Hematopoietic multipotent progenitor cell treated with erythropoietin and hydrocortisone succinate and interleukin-3 and kit ligand, for 6 days (in vitro differentiated cells): ENCODE measurements at regions not wholly inside any gene's neighbourhood (a gene's known extent, or its start where the extent isn't known, plus 50 kb on each side); places are given as distances from the start of the nearest gene placed in this dataset.
"Not testable (repeated sequence)": the region's sequence is repeated elsewhere in the genome, so short reads cannot be mapped to it uniquely, and the experiment has no call there.

Experiments used
- DNase-seq: peaks from one replicate; pipeline ENCODE4 v3.0.0-alpha.2; 2015

DNA sequence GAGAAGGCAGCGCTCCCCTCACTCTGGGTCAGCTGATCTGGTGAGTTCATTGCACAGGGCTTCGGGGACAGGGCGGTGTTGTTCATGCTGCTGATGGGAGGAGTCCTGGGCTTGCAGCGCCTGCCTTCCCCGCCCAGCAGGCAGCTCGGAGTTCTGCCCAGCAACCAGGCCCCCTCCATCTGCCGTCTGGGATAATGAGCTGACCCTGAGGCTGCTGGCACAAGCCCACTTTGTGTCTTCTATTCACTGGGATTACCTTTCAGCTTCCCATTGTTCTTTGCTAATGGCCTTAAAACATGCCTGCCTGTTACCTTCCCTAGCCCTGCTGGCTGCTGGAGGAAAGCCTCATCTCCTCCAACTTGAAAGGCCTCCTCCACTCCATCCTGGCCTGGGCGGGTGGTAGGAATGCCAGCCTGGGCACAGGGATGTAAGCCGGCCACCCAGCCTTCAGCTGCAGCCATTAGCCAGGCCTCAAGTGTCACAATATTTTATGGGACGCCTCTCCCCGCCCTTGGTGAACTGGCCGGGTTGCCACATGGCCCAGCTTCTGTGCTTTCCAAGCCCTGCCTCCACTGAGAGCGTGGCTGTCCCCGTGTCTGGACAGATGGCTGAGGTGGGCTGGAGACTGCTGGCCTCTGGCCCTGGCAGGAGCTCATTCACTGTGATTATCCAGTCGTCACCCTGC, 70.4 kb downstream of the GADD45G start:
- DNase-seq = no peak

DNA sequence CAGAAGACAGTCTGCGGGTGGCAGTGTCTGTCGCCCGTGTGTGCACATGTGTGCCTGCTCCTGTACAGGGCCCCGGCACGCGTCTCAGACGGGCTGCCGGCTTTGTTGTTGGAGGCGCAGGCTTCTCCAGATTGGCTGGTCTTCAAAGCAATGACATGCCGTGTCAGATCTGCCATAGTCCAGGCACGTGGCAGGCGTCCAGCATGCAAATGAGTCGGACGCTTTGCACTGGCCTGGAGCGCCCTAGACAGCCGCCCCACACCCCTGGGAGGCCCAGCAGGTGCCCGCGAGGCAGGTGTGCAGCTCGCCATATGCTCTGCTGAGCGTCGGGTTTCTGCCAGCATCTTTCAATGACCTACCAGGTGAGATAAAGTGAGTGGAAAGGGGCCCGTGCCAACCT, 71.5 kb downstream of the GADD45G start:
- DNase-seq = no peak

DNA sequence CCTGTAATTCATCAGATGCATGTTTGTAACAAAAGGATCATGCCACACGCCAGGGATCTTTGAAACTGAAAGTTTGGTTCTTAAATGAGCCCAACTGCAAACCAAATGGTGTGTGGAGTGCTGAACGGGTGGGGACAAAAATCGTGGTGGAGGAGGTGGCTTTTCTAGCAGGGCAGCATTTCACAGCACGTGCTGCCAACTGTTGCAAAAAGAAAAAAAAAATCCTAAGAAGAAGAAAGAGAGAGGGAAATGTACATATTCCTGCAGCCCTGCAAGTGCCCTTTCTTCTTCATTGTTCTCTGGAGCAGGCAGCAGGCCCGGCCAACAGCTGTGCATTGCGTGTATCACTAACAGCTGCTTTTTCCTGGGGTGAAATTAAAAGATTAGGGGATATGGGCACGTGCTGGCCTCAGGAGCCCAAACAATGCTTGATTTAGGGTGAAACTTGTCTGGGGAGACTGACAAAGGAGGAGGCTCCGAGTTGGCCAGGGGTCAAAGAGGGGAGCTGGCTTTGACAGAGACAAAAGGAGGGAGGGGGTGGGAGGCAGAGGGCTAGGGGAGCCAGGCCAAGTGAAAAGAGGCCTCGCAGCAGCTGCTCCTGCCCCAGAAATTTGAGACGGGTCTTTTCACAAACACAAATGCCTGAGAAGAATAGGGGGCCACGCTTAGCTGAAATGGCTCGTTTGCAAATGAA, 73.0 kb downstream of the GADD45G start:
- no peak for DNase-seq

DNA sequence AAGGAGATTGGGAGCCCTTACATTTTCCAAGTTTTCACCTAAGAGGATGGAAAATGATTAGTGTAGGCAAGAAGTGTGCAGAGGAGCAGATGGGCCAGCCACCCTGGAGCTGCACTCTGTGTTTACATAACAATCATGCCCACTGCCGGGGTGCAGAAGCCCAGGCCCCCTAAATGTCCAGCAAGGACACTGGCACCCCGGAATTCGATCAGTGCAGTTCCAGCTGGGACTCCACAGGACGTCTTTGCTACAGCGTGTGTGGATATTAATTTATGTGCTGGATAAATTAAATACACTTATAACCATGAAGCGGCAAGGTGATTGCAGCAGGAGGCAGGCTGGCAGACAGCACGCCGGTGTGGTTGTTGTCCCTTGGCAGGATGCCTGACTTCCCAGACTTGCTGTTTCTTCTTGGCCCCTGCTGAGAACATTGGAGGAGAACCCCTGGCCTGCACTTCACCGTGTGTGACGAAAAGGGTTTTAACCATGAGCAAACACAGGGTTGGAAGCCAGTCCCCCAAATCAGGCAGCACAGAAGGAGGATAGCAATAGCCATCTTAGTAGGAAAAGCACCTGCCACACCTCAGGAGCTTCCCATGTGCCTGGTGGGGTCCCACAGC, 73.7 kb downstream of the GADD45G start:
- no peak for DNase-seq

DNA sequence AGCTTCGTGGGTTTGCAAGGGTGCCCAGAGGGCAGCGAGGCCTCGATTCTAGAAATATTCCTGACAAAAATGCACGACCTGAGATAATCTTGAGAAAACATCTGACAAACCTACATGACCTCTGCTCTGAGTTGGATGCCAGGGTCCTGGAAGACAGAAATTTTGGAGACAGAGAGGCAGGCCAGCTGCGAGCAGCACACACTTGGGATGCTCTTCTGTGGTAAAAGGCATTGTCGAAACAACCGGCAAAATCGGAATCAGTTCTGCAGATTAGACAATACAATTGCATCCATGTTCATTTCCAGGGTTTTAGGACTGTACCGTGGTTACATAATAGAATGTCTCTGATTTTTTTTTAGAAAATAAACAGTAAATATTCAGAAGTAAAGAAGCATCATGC, 74.2 kb downstream of the GADD45G start:
- no peak for DNase-seq

DNA sequence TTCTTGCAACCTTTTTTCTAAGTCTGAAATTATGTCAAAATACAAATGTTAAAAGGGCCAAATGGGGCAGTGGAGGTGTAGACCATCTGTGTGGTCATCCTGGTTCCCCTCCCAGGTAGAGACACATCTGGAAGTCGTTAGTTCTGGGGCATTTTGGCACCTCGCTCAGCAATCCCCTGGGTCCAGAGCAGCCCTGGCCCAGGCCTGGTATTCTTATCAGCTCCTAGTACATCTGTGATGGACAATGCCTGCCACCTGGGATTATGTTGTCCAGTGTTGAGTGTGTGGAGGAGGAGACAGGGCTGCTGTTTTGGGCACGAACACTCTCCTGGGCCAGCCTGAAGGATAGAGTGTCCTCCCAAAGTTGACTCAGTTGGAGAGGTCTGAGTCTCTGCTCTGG, 74.8 kb downstream of the GADD45G start:
- DNase-seq = no peak

DNA sequence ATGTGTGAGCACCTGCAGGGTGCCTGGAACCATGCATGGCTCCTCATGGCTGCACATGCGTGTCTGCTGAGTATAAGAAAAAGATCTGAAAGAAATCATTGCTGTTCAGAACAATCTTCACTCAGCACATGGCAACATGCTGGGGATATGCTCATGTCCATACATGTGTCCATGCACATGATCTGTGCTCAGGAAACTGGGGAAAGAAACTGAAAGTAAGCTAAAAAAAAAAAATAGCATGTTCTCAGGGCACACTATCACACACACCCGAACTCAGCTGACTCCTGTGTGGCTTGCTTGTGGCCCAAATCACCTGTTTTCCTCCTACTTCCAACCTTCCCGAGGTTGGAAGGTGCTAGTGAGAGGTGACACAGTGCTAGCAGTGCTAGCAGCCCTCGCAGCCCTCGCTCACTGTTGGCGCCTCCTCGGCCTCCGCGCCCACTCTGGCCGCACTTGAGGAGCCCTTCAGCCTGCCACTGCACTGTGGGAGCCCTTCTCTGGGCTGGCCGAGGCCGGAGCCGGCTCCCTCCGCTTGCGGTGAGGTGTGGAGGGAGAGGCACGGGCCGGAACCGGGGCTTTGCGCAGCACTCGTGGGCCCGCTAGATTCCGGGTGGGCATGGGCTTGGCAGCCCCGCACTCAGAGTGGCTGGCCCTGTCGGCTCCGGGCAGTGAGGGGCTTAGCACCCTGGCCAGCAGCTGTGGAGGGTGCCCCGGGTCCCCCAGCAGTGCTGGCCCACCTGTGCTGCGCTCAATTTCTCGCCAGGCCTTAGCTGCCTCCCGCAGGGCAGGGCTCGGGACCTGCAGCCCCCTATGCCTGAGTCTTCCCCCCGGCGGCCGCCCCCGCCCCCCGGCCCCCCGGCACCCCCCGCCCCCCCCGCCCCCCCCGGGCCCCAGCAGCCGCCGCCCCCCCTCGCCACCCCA, 76.0 kb downstream of the GADD45G start:
- DNase-seq = no peak

DNA sequence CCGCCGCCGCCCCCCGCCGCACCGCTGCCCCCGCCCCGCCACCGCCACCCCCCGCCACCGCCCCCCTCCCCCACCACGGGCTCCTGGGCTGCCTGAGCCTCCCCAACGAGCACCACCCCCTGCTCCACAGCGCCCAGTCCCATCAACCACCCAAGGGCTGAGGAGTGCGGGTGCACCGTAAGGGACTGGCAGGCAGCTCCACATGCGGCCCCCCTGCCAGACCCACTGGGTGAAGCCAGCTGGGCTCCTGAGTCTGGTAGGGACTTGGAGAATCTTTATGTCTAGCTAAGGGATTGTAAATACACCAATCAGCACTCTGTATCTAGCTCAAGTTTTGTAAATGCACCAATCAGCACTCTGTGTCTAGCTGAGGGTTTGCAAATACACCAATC, 76.7 kb downstream of the GADD45G start:
- not testable (repeated sequence) for DNase-seq

DNA sequence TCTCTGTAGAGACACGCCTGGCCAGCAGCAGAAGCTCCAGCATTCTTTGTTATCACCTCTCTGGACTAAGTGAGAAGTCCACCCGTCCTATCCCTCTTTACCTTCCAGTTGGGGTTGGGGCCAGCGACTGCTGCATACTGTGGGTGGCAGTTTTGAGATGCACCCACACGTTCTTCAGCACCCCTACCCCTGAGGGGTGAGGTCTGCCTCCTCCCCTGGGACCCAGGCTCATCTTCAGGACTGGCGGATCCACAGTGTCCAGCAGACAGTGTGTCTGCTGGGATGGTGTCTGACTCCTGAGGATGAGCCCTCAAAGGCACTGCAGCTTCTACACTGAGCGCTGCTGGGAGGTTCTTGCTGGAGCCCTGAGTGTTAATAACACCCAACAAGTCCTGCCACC, 78.8 kb downstream of the GADD45G start:
- DNase-seq = no peak

DNA sequence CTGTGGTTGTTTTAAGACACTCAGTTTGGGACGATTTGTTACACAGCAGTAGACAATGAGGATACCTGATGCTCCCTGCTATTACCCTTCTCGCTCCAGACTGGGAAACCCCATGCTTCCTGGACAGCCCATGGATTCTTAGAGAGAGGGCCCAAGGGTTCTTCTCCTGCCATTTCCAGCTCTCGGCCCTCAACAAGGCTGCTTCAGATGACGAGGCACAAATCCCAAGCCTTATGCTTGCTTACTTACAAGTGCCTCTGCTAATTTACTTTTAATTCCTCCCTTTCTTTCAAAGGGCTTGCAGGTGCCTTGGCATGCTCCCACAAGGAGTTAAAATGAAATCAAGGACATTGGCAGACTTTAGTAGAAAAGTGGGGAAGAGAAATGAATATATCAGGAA, 79.4 kb downstream of the GADD45G start:
- DNase-seq = no peak

DNA sequence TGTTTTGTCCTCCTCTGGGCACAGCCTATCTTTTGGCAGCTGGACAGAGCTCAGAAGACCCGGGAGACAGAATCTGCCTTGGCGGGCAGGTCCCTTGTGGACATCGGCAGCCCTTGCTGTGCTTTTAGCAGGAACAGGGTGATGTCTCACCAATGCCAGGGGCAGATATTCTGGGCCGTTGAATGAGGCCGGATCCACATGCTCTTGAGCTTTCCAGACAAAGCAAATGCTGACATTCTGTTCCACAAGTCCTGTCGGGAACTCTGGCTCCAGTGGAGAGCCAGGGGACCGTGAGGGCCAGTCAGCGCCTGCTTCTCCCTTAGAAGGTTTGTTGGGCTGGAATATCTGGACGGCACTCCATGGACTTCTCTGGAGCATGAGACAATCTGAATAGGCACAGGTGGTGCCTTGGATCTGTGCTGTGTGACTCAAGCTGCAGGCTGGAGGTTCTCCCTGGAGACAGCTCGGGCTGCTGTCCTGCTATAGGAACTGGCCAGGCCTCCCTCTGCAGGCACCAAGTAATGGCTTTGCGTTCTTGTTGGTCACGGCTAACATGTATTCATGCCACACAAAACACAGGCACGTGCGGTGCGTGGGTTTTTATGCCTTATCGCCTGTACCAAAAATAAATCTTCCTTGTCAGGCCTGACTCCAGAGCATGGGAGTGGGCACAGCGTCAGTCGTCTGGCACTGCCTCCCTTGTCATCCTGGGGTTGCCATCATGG, 80.3 kb downstream of the GADD45G start:
- no peak for DNase-seq

DNA sequence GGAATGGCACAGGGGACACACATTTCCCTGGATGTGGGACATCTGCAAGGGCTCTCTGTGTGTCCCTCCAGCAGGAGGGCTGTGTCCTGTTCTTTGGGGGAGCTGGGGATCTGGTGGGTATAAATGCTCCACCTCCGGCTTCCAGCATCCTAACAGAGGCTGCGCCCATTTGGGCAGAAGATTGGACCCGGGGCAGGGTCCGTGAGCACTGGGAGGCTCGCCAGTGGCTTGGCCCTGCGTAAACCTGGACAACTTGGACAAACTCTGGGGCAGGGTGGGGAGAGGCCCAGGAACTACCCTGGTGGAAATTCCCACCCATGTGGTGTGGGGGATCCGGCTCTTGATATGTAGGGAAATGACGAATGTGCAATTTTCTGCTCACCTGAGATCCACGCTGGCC, 80.9 kb downstream of the GADD45G start:
- DNase-seq = no peak

DNA sequence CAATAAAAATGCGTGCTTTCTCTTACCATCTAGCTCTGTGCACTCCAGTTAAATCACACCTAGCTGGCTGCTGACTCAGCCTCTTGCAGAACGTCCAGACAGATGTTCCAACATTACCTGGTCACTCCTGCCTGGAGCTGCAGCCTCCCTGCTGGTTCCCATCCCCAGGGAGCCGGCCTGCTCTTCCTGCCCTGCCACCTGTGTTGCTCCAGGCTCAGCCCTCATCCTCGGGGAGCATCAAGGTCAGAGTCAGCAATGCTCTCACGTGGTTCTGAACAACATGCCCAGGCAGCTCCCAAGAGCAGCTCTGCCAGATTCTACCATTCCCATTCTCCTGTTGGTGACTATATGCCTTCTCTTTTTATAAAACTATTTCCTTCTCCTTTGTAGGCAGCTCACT, 81.3 kb downstream of the GADD45G start:
- no peak for DNase-seq

DNA sequence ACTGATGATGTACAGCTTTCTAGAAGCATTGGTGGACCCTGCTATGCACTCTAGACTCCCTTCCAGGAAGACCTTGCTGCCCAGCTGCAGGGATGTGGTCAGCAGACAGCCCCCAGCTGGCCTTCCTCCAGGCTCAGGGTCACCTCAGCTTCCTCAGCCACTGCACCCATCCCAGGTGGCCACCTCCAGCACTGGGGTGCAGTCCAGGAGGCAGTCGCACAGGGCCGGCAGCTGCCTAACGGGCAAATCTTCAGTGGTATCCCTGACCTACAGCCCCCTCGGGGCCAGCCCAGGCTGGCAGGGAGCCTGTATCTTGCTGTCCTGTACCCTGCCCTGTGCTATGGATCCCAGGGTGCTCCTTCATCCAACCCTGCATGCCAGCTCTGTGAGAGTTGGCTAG, 81.8 kb downstream of the GADD45G start:
- no peak for DNase-seq

DNA sequence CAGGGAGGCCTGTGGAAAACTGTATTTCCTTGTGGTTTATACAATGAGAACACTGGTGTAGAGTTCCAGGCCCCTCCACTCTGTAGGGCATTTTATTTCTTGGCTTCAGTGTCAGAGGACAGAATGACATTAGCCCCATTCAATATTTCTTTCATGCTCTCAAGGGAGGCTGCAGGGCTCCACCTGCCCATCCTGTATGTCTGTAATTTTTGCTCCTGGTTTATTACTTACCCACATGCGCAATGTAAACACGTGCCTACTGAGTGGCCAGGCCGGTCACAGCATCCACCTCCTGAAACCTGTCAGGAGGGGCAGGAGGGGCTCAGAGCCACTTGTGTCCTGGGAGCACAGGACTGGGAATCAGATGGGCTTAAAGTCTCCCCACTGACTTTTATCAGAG, 82.4 kb downstream of the GADD45G start:
- no peak for DNase-seq

DNA sequence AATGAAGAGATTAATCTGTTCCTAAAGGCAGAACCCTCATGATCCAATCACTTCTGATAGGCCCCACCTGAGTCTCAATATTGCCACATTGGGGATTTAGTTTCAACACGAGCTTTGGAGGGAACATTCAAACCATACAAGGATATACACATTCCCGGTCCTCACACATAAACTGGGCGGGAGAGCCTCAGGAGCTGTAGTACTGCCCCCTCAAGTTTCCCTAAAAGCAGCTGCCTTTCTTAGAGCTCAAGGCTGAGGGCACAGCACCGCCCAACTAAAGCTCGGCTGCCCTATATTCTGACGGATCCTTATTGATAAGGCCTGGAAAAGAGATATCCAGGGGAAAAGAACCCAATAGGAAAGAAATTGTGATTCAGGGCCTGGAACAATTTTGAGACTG, 83.0 kb downstream of the GADD45G start:
- DNase-seq = no peak

DNA sequence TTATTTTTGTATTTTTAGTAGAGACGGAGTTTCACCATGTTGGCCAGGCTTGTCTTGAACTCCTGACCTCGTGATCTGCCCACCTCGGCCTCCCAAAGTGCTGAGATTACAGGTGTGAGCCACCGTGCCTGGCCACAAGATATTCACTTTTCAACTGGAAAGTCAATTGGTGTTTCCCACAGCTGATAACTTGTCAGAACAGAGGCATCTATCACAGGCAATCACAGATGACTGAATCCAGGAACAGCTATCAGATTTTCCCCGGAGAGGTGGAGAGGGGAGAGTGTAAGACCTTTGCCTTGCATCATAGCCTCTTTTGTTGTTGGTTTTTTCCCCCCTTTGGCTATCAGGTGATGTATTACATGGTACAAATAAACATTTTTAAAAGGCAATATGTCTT, 84.5 kb downstream of the GADD45G start:
- not testable (repeated sequence) for DNase-seq

DNA sequence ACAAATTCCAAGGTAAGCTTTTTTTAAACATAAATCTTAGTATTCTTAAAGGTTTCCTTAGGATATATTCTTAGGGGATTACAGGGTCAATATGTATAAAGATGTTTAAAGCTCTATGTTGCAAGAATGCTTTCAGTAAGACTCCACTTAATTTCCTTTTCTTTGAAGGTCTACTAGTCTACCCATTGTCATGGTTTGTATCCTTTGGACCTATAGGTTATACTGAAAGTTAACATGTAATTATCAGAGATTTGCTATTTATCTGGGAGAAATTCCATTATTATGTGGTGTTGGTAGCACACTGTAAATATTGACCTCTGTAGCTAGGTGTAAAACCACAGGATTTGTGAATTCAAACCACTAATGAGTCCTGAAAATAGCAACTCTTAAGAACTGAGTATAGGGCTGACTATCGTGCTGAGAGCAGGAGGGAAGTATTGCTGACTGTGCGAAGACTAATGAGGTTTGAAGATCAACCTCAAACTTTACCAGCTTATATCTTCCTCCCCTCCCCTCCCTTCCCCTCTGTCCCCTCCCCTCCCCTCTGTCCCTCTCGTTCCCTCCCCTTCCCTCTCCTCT, 85.6 kb downstream of the GADD45G start:
- no peak for DNase-seq

DNA sequence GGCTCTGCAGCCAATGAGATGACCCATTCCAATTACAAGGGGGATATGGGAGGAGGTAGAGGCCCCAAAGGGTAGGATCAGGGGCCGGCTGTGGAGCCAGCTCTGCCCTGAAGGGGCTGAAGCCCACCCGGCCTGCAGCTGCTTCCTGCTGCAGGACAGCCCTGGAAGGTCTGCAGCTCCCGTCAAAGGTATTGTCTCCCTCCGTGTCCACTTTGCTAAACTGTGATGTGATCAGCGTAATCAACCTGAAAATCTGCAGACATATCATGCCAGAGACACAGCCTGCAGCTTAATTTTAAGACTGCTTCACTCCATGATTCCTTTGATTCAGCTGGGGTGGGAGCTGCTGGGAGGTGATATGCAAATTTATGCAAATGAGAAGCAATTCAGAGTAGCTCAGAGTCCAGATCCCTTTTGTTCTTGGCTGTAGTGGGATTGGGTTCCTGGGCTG, 90.7 kb downstream of the GADD45G start:
- DNase-seq = no peak

DNA sequence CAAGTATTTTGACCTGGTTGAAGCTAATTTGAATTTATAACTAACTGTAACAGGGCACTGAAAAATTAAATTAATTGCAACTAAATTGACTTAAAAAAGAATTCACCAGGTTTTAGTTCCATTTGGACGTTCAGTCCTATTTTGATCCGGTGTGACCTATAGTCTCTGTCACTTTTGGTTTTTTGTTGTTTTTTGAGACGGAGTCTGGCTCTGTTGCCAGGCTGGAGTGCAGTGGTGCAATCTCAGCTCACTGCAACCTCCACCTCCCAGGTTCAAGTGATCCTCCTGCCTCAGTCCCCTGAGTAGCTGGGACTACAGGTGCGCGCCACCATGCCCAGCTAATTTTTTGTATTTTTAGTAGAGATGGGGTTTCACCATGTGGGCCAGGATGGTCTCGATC, 91.2 kb downstream of the GADD45G start:
- not testable (repeated sequence) for DNase-seq

DNA sequence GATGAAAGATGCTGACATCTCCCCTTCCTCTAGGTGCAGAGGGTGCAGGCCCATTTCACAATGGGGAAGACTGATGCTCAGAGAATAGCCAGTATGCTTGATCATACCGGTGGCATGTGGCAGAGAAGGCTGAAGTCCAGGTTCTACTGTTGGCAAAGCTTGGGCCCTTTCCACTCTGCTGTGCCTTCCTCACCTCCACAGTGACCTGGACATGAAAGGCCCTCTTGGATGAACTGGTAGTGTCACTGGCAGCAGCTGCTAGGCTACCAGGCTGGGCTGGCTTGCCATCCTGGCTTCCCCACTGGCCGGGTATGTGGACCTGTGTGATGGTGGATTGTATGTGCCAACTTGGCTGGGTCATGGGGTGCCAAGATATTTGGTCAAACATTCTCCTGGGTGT, 92.0 kb downstream of the GADD45G start:
- no peak for DNase-seq

DNA sequence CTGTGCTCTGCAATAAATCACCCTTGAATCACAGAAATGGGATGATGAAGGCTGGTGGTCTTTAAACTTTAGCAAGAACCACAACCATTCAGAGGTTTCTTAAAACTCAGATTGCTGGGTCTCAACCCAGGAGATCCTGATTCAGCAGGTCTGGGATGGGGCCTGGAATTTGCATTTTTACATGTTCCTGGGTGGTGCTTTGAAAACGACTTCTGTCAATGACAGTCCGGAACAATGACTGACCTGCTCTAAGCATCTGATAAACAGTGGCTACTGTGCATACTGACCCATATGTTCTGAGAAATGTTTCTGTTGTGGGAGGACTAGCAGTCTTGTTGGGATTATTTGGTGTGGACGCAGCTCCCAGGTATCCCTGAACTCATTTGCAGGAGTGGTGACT, 92.7 kb downstream of the GADD45G start:
- no peak for DNase-seq
